ENCODE measurements at regions not wholly inside any gene's neighbourhood (a gene's known extent, or its start where the extent isn't known, plus 50 kb on each side); places are given as distances from the start of the nearest gene placed in this dataset.
"Not testable (repeated sequence)": the region's sequence is repeated elsewhere in the genome, so short reads cannot be mapped to it uniquely, and the experiment has no call there.

GRCh38 chr5:92265804-92266203 is 882.7 kb upstream of the ARRDC3 start (continued):
- TF ChIP-seq, protein P1, sequence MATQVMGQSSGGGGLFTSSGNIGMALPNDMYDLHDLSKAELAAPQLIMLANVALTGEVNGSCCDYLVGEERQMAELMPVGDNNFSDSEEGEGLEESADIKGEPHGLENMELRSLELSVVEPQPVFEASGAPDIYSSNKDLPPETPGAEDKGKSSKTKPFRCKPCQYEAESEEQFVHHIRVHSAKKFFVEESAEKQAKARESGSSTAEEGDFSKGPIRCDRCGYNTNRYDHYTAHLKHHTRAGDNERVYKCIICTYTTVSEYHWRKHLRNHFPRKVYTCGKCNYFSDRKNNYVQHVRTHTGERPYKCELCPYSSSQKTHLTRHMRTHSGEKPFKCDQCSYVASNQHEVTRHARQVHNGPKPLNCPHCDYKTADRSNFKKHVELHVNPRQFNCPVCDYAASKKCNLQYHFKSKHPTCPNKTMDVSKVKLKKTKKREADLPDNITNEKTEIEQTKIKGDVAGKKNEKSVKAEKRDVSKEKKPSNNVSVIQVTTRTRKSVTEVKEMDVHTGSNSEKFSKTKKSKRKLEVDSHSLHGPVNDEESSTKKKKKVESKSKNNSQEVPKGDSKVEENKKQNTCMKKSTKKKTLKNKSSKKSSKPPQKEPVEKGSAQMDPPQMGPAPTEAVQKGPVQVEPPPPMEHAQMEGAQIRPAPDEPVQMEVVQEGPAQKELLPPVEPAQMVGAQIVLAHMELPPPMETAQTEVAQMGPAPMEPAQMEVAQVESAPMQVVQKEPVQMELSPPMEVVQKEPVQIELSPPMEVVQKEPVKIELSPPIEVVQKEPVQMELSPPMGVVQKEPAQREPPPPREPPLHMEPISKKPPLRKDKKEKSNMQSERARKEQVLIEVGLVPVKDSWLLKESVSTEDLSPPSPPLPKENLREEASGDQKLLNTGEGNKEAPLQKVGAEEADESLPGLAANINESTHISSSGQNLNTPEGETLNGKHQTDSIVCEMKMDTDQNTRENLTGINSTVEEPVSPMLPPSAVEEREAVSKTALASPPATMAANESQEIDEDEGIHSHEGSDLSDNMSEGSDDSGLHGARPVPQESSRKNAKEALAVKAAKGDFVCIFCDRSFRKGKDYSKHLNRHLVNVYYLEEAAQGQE (IDR thresholded peaks at IDR 0.05; ENCODE audit: unreplicated experiment): no peak
- no peak for TF ChIP-seq CTCF (conservative IDR thresholded peaks at IDR 0.05; ENCODE audit: low read depth in 2 of 2)
- no peak for TF ChIP-seq CREB1 (CRISPR knock-in tag; IDR thresholded peaks at IDR 0.05; ENCODE audit: low read depth)

DNA sequence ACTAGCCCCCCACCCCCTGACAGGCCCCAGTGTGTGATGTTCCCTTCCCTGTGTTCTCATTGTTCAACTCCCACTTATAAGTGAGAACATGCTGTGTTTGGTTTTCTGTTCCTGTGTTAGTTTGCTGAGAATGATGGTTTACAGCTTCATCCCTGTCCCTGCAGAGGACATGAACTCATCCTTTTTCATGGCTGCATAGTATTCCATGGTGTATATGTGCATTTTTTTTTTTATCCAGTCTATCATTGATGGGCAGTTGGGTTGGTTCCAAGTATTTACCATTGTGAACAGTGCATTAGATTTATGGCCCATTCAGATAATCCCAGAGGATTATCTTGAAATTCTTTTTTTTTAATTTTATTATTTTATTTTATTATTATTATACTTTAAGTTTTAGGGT is 872.5 kb upstream of the ARRDC3 start:
- not testable (repeated sequence) for H3K27ac ChIP-seq (ENCODE audit: low read depth); H3K4me3 Mint-ChIP-seq

GRCh38 chr5:92248518-92248917 is 865.4 kb upstream of the ARRDC3 start:
- peaks cover 11% of the 10 kb centered on the region; the same call in 2 of the 3 replicates for H3K36me3 Mint-ChIP-seq (ENCODE audit: low read depth)
- no peak for ATAC-seq
- H3K36me3 ChIP-seq (ENCODE audit: insufficient read depth): no peaks in the 10 kb centered on the region; the same call in 1 of the 2 replicates
- H3K27ac ChIP-seq (ENCODE audit: low read depth): no peak overlapping the region
- H3F3A ChIP-seq (replicated peaks; ENCODE audit: low read depth): no peaks in the 10 kb centered on the region
- no peaks in the 10 kb centered on the region for H3K27me3 Mint-ChIP-seq (ENCODE audit: insufficient read depth, low read depth, poor library complexity)
- no peaks in the 10 kb centered on the region for H4K20me1 ChIP-seq (replicated peaks; ENCODE audit: insufficient read depth)
- H3K9me2 ChIP-seq (ENCODE audit: insufficient read depth): 0 out of 2 replicates have a peak, but pooled peaks cover 6% of the 10 kb centered on the region
- no peaks in the 10 kb centered on the region for H3K4me1 Mint-ChIP-seq
- H3K79me2 ChIP-seq (replicated peaks; ENCODE audit: insufficient read depth): no peaks in the 10 kb centered on the region
- DNase-seq (ENCODE audit: low spot score): no peak
- no peaks in the 10 kb centered on the region for H3K4me1 ChIP-seq (ENCODE audit: insufficient read depth)
- H3K27me3 ChIP-seq (ENCODE audit: insufficient read depth): no peaks in the 10 kb centered on the region
- no peak overlapping the region for H3K4me2 ChIP-seq
- peaks cover 4% of the 10 kb centered on the region; the same call in 1 of the 3 replicates for H3K9me3 Mint-ChIP-seq
- H3K4me3 Mint-ChIP-seq: no peak overlapping the region
- H2AFZ ChIP-seq: no peak overlapping the region
- no peak overlapping the region for H3K4me3 ChIP-seq
- H3K27ac Mint-ChIP-seq: no peak overlapping the region
- TF ChIP-seq, protein P2, sequence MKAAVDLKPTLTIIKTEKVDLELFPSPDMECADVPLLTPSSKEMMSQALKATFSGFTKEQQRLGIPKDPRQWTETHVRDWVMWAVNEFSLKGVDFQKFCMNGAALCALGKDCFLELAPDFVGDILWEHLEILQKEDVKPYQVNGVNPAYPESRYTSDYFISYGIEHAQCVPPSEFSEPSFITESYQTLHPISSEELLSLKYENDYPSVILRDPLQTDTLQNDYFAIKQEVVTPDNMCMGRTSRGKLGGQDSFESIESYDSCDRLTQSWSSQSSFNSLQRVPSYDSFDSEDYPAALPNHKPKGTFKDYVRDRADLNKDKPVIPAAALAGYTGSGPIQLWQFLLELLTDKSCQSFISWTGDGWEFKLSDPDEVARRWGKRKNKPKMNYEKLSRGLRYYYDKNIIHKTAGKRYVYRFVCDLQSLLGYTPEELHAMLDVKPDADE (IDR thresholded peaks at IDR 0.05): no peak
- no peak for TF ChIP-seq NANOG (IDR thresholded peaks at IDR 0.05; ENCODE audit: borderline replicate concordance)
- no peak for TF ChIP-seq CREB1 (CRISPR knock-in tag; IDR thresholded peaks at IDR 0.05; ENCODE audit: low read depth)
- TF ChIP-seq JUNB (IDR thresholded peaks at IDR 0.05; ENCODE audit: unreplicated experiment): no peak
- no peak for TF ChIP-seq EZH2phosphoT487 (IDR thresholded peaks at IDR 0.05; ENCODE audit: unreplicated experiment)
- TF ChIP-seq, protein P3, sequence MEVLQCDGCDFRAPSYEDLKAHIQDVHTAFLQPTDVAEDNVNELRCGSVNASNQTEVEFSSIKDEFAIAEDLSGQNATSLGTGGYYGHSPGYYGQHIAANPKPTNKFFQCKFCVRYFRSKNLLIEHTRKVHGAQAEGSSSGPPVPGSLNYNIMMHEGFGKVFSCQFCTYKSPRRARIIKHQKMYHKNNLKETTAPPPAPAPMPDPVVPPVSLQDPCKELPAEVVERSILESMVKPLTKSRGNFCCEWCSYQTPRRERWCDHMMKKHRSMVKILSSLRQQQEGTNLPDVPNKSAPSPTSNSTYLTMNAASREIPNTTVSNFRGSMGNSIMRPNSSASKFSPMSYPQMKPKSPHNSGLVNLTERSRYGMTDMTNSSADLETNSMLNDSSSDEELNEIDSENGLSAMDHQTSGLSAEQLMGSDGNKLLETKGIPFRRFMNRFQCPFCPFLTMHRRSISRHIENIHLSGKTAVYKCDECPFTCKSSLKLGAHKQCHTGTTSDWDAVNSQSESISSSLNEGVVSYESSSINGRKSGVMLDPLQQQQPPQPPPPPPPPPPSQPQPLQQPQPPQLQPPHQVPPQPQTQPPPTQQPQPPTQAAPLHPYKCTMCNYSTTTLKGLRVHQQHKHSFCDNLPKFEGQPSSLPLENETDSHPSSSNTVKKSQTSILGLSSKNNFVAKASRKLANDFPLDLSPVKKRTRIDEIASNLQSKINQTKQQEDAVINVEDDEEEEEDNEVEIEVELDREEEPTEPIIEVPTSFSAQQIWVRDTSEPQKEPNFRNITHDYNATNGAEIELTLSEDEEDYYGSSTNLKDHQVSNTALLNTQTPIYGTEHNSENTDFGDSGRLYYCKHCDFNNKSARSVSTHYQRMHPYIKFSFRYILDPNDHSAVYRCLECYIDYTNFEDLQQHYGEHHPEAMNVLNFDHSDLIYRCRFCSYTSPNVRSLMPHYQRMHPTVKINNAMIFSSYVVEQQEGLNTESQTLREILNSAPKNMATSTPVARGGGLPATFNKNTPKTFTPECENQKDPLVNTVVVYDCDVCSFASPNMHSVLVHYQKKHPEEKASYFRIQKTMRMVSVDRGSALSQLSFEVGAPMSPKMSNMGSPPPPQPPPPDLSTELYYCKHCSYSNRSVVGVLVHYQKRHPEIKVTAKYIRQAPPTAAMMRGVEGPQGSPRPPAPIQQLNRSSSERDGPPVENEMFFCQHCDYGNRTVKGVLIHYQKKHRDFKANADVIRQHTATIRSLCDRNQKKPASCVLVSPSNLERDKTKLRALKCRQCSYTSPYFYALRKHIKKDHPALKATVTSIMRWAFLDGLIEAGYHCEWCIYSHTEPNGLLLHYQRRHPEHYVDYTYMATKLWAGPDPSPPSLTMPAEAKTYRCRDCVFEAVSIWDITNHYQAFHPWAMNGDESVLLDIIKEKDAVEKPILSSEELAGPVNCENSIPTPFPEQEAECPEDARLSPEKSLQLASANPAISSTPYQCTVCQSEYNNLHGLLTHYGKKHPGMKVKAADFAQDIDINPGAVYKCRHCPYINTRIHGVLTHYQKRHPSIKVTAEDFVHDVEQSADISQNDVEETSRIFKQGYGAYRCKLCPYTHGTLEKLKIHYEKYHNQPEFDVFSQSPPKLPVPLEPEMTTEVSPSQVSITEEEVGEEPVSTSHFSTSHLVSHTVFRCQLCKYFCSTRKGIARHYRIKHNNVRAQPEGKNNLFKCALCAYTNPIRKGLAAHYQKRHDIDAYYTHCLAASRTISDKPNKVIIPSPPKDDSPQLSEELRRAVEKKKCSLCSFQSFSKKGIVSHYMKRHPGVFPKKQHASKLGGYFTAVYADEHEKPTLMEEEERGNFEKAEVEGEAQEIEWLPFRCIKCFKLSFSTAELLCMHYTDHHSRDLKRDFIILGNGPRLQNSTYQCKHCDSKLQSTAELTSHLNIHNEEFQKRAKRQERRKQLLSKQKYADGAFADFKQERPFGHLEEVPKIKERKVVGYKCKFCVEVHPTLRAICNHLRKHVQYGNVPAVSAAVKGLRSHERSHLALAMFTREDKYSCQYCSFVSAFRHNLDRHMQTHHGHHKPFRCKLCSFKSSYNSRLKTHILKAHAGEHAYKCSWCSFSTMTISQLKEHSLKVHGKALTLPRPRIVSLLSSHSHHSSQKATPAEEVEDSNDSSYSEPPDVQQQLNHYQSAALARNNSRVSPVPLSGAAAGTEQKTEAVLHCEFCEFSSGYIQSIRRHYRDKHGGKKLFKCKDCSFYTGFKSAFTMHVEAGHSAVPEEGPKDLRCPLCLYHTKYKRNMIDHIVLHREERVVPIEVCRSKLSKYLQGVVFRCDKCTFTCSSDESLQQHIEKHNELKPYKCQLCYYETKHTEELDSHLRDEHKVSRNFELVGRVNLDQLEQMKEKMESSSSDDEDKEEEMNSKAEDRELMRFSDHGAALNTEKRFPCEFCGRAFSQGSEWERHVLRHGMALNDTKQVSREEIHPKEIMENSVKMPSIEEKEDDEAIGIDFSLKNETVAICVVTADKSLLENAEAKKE (CRISPR knock-in tag; IDR thresholded peaks at IDR 0.05): no peak

More for the DNA sequence above, 872.5 kb upstream of the ARRDC3 start:
- not testable (repeated sequence) for H3K27me3 ChIP-seq (ENCODE audit: insufficient read depth); H3K27ac Mint-ChIP-seq; H4K20me1 ChIP-seq (replicated peaks; ENCODE audit: insufficient read depth); H3K9me2 ChIP-seq (ENCODE audit: insufficient read depth); H3K4me1 Mint-ChIP-seq; H3K79me2 ChIP-seq (replicated peaks; ENCODE audit: insufficient read depth); H3K9me3 Mint-ChIP-seq; H3K4me2 ChIP-seq; H3K27me3 Mint-ChIP-seq (ENCODE audit: insufficient read depth, low read depth, poor library complexity); H3K36me3 Mint-ChIP-seq (ENCODE audit: low read depth); DNase-seq (ENCODE audit: low spot score); H3K36me3 ChIP-seq (ENCODE audit: insufficient read depth); H3K4me1 ChIP-seq (ENCODE audit: insufficient read depth); H3F3A ChIP-seq (replicated peaks; ENCODE audit: low read depth); H2AFZ ChIP-seq; H3K4me3 ChIP-seq; ATAC-seq

Data from GM23338 (cell line).